ENCODE measurements at regions not wholly inside any gene's neighbourhood (a gene's known extent, or its start where the extent isn't known, plus 50 kb on each side); places are given as distances from the start of the nearest gene placed in this dataset.

DNA sequence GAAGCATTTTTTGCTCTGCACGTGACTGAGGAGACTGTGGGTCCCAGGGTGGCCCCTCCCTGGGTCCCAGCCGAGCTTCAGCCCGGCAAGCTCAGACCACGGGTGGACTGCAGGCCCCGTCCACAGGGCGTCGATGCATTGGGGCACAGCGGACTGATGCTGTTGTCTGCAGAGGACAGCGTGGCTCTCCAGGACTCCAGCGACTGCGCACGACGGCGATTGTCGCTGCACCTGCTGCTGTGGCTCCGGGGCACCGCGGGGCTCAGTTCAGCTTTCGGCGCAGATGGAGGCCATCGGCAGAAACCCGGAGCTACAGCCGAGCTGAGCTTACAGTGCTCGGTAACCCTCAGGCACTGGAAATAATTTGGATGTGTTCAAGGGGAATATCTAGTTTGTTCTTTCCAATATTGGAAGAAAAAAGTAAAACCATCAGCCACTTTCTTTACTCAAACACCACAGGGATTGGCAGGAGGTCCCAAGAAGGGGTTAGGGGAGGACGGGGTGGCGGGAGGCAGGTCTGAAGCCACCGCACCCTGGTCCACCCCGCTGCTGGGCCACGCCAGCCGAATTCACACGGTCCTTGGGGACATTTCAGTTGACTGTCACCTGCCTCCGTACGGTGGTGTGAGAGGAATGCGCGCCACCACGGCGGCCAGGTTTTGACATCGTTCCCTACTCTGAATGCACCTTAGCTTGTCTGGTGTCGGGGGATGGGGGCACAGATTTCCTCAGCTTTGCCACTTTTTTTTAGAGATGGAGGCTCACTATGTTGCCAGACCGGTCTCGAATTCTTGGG, 88.7 kb upstream of the RPH3AL start (continued):
- TF ChIP-seq, protein P1, sequence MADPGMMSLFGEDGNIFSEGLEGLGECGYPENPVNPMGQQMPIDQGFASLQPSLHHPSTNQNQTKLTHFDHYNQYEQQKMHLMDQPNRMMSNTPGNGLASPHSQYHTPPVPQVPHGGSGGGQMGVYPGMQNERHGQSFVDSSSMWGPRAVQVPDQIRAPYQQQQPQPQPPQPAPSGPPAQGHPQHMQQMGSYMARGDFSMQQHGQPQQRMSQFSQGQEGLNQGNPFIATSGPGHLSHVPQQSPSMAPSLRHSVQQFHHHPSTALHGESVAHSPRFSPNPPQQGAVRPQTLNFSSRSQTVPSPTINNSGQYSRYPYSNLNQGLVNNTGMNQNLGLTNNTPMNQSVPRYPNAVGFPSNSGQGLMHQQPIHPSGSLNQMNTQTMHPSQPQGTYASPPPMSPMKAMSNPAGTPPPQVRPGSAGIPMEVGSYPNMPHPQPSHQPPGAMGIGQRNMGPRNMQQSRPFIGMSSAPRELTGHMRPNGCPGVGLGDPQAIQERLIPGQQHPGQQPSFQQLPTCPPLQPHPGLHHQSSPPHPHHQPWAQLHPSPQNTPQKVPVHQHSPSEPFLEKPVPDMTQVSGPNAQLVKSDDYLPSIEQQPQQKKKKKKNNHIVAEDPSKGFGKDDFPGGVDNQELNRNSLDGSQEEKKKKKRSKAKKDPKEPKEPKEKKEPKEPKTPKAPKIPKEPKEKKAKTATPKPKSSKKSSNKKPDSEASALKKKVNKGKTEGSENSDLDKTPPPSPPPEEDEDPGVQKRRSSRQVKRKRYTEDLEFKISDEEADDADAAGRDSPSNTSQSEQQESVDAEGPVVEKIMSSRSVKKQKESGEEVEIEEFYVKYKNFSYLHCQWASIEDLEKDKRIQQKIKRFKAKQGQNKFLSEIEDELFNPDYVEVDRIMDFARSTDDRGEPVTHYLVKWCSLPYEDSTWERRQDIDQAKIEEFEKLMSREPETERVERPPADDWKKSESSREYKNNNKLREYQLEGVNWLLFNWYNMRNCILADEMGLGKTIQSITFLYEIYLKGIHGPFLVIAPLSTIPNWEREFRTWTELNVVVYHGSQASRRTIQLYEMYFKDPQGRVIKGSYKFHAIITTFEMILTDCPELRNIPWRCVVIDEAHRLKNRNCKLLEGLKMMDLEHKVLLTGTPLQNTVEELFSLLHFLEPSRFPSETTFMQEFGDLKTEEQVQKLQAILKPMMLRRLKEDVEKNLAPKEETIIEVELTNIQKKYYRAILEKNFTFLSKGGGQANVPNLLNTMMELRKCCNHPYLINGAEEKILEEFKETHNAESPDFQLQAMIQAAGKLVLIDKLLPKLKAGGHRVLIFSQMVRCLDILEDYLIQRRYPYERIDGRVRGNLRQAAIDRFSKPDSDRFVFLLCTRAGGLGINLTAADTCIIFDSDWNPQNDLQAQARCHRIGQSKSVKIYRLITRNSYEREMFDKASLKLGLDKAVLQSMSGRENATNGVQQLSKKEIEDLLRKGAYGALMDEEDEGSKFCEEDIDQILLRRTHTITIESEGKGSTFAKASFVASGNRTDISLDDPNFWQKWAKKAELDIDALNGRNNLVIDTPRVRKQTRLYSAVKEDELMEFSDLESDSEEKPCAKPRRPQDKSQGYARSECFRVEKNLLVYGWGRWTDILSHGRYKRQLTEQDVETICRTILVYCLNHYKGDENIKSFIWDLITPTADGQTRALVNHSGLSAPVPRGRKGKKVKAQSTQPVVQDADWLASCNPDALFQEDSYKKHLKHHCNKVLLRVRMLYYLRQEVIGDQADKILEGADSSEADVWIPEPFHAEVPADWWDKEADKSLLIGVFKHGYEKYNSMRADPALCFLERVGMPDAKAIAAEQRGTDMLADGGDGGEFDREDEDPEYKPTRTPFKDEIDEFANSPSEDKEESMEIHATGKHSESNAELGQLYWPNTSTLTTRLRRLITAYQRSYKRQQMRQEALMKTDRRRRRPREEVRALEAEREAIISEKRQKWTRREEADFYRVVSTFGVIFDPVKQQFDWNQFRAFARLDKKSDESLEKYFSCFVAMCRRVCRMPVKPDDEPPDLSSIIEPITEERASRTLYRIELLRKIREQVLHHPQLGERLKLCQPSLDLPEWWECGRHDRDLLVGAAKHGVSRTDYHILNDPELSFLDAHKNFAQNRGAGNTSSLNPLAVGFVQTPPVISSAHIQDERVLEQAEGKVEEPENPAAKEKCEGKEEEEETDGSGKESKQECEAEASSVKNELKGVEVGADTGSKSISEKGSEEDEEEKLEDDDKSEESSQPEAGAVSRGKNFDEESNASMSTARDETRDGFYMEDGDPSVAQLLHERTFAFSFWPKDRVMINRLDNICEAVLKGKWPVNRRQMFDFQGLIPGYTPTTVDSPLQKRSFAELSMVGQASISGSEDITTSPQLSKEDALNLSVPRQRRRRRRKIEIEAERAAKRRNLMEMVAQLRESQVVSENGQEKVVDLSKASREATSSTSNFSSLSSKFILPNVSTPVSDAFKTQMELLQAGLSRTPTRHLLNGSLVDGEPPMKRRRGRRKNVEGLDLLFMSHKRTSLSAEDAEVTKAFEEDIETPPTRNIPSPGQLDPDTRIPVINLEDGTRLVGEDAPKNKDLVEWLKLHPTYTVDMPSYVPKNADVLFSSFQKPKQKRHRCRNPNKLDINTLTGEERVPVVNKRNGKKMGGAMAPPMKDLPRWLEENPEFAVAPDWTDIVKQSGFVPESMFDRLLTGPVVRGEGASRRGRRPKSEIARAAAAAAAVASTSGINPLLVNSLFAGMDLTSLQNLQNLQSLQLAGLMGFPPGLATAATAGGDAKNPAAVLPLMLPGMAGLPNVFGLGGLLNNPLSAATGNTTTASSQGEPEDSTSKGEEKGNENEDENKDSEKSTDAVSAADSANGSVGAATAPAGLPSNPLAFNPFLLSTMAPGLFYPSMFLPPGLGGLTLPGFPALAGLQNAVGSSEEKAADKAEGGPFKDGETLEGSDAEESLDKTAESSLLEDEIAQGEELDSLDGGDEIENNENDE (IDR thresholded peaks at IDR 0.05; ENCODE audit: insufficient replicate concordance, low read length): no peak
- TF ChIP-seq SP4 (IDR thresholded peaks at IDR 0.05; ENCODE audit: low read length): no peak
- TF ChIP-seq EP300 (IDR thresholded peaks at IDR 0.05; ENCODE audit: borderline replicate concordance in 1 of 2, low read depth in 2 of 2, low read length in 2 of 2): no peak
- no peak for TF ChIP-seq BACH1 (IDR thresholded peaks at IDR 0.05; ENCODE audit: low read length)
- TF ChIP-seq JUN (IDR thresholded peaks at IDR 0.05; ENCODE audit: low read depth, low read length): no peak
- TF ChIP-seq, protein P2, sequence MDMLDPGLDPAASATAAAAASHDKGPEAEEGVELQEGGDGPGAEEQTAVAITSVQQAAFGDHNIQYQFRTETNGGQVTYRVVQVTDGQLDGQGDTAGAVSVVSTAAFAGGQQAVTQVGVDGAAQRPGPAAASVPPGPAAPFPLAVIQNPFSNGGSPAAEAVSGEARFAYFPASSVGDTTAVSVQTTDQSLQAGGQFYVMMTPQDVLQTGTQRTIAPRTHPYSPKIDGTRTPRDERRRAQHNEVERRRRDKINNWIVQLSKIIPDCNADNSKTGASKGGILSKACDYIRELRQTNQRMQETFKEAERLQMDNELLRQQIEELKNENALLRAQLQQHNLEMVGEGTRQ (IDR thresholded peaks at IDR 0.05; ENCODE audit: low read length): no peak
- no peak for TF ChIP-seq POLR2AphosphoS5 (IDR thresholded peaks at IDR 0.05; ENCODE audit: low read depth, low read length)
- no peak for TF ChIP-seq TAF1 (IDR thresholded peaks at IDR 0.05; ENCODE audit: low read depth, low read length)
- no peak for TF ChIP-seq PHF8 (conservative IDR thresholded peaks at IDR 0.05; ENCODE audit: low read depth, low read length)
- TF ChIP-seq SP2 (IDR thresholded peaks at IDR 0.05; ENCODE audit: low read length): no peak

Data from H1 (cell line).